ENCODE measurements at regions not wholly inside any gene's neighbourhood (a gene's known extent, or its start where the extent isn't known, plus 50 kb on each side); places are given as distances from the start of the nearest gene placed in this dataset.

DNA sequence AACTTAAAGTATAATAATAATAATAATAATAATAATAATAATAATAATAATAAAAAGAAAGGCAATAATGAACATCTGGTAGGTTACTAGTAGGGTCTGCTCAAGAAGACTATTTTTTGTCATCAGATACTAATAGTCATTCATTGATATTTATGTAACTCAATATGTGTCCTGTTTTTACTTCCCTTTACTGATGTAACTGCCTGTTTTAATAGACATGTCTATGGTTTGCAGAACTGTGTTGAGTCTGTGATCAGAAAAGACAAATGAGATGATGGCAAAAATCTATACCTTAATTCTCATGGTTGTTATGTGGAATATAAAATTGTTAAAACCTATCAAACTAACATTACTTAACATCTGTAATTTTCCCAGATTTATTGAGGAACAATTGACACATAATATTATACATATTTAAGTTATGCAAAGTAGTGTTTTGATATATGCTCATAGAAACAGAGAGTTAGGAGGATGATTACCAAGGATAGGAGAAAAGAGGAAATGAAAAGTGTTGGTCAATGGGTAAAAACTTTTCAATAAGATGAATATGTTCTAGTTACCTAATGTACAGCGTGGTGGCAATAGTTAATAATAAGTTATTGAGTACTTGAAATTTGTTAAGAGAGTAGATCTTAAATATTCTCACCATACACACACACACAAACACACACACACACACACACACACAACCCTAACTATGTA lies 699.4 kb downstream of the ZPLD1 start:
- CTCF ChIA-PET: no interaction called here
- H3K4me3 ChIP-seq (ENCODE audit: low read depth, low read length): no peak overlapping the region
- Mint-ChIP-seq H3K36me3 (ENCODE audit: insufficient read depth, unreplicated experiment) (no peaks in the 10 kb centered on the region), H3K4me3 (ENCODE audit: unreplicated experiment) (no peak overlapping the region), H3K27ac (ENCODE audit: unreplicated experiment) (no peak overlapping the region), H3K9me3 (ENCODE audit: unreplicated experiment) (no peaks in the 10 kb centered on the region), H3K4me1 (ENCODE audit: low read depth, unreplicated experiment) (no peaks in the 10 kb centered on the region), H3K27me3 (ENCODE audit: insufficient read depth, unreplicated experiment) (no peaks in the 10 kb centered on the region)
- H3K27me3 ChIP-seq (replicated peaks; ENCODE audit: control insufficient read depth, insufficient read depth, low read length): no peaks in the 10 kb centered on the region
- no peak for DNase-seq
- no TSS peak for BruUV-seq (replicated peaks)
- POLR2A ChIA-PET: no interaction called here
- H3K9me3 ChIP-seq: no peaks in the 10 kb centered on the region
- H3K36me3 ChIP-seq (ENCODE audit: control insufficient read depth, insufficient read depth, low read length): no peaks in the 10 kb centered on the region
- H3K4me1 ChIP-seq: no peaks in the 10 kb centered on the region; the same call in 1 of the 2 replicates
- intact Hi-C loops (cut with micrococcal nuclease; ENCODE audit: unreplicated experiment): no loop called here
- TF ChIP-seq, protein P1, sequence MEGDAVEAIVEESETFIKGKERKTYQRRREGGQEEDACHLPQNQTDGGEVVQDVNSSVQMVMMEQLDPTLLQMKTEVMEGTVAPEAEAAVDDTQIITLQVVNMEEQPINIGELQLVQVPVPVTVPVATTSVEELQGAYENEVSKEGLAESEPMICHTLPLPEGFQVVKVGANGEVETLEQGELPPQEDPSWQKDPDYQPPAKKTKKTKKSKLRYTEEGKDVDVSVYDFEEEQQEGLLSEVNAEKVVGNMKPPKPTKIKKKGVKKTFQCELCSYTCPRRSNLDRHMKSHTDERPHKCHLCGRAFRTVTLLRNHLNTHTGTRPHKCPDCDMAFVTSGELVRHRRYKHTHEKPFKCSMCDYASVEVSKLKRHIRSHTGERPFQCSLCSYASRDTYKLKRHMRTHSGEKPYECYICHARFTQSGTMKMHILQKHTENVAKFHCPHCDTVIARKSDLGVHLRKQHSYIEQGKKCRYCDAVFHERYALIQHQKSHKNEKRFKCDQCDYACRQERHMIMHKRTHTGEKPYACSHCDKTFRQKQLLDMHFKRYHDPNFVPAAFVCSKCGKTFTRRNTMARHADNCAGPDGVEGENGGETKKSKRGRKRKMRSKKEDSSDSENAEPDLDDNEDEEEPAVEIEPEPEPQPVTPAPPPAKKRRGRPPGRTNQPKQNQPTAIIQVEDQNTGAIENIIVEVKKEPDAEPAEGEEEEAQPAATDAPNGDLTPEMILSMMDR (IDR thresholded peaks at IDR 0.05; ENCODE audit: insufficient read depth in 1 of 2, low read depth in 1 of 2, low read length in 1 of 2, severe bottlenecking in 1 of 2, unreplicated experiment in 1 of 2): no peak

DNA sequence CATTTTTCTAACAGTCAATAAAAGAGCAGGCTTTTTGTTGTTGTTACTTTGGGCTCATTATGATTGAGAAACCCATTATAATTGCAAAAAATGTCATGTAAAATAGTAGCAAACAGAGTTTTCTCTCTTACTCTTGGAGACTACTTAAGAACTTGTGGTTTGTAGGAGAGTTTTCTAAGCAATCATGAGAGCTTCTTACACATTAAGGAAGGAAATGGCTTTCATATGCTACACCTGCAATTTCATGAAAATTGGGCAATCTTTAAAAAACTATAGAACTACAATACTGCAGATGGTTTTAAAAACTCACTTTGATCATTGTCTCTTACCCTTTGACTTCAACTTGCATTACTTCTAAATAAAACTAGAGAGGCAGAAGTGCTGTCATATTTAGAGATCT lies 701.8 kb downstream of the ZPLD1 start:
- CTCF ChIA-PET: no interaction called here
- TF ChIP-seq, protein P1 (IDR thresholded peaks at IDR 0.05; ENCODE audit: insufficient read depth in 1 of 2, low read depth in 1 of 2, low read length in 1 of 2, severe bottlenecking in 1 of 2, unreplicated experiment in 1 of 2): no peak

DNA sequence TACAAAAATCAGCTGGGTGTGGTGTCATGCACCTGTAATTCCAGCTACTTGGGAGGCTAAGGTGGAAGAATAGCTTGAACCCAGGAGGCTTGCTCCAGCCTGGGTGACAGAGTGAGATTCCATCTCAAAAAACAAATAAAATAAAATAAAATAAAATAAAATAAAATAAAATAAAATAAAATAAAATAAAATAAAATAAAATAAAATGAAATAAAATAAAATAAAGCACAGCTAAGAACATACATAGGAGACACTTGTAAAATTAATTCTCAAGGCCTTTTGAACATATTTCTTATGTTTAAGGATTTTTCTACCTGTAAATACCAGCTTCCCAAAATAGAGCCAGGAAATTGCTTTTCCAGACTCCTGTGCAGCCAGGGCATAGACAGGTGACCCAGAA lies 703.0 kb downstream of the ZPLD1 start:
- no TSS peak for BruUV-seq (replicated peaks)
- no peaks in the 10 kb centered on the region for H3K9me3 Mint-ChIP-seq (ENCODE audit: unreplicated experiment)
- intact Hi-C loops (cut with micrococcal nuclease; ENCODE audit: unreplicated experiment): no loop called here
- no peak overlapping the region for H3K4me3 Mint-ChIP-seq (ENCODE audit: unreplicated experiment)
- no peaks in the 10 kb centered on the region for H3K27me3 Mint-ChIP-seq (ENCODE audit: insufficient read depth, unreplicated experiment)
- no peak overlapping the region for H3K27ac Mint-ChIP-seq (ENCODE audit: unreplicated experiment)
- no peaks in the 10 kb centered on the region for H3K36me3 Mint-ChIP-seq (ENCODE audit: insufficient read depth, unreplicated experiment)
- TF ChIP-seq, protein P1 (IDR thresholded peaks at IDR 0.05; ENCODE audit: insufficient read depth in 1 of 2, low read depth in 1 of 2, low read length in 1 of 2, severe bottlenecking in 1 of 2, unreplicated experiment in 1 of 2): no peak
- Histone ChIP-seq H3K36me3 (ENCODE audit: control insufficient read depth, insufficient read depth, low read length) (no peaks in the 10 kb centered on the region), H3K4me1 (no peaks in the 10 kb centered on the region; the same call in 1 of the 2 replicates), H3K9me3 (no peaks in the 10 kb centered on the region), H3K27me3 (replicated peaks; ENCODE audit: control insufficient read depth, insufficient read depth, low read length) (no peaks in the 10 kb centered on the region), H3K4me3 (ENCODE audit: low read depth, low read length) (no peak overlapping the region)
- ChIA-PET CTCF (no interaction called here), POLR2A (no interaction called here)
- DNase-seq: no peak
- H3K4me1 Mint-ChIP-seq (ENCODE audit: low read depth, unreplicated experiment): no peaks in the 10 kb centered on the region

More for the DNA sequence above, 701.8 kb downstream of the ZPLD1 start:
- Mint-ChIP-seq H3K9me3 (ENCODE audit: unreplicated experiment) (no peaks in the 10 kb centered on the region), H3K4me3 (ENCODE audit: unreplicated experiment) (no peak overlapping the region), H3K4me1 (ENCODE audit: low read depth, unreplicated experiment) (no peaks in the 10 kb centered on the region), H3K36me3 (ENCODE audit: insufficient read depth, unreplicated experiment) (no peaks in the 10 kb centered on the region), H3K27me3 (ENCODE audit: insufficient read depth, unreplicated experiment) (no peaks in the 10 kb centered on the region), H3K27ac (ENCODE audit: unreplicated experiment) (no peak overlapping the region)
- H3K4me3 ChIP-seq (ENCODE audit: low read depth, low read length): no peak overlapping the region
- intact Hi-C loops (cut with micrococcal nuclease; ENCODE audit: unreplicated experiment): no loop called here
- no peaks in the 10 kb centered on the region for H3K36me3 ChIP-seq (ENCODE audit: control insufficient read depth, insufficient read depth, low read length)
- no peak for DNase-seq
- POLR2A ChIA-PET: no interaction called here
- no peaks in the 10 kb centered on the region for H3K9me3 ChIP-seq
- no TSS peak for BruUV-seq (replicated peaks)
- no peaks in the 10 kb centered on the region; the same call in 1 of the 2 replicates for H3K4me1 ChIP-seq
- no peaks in the 10 kb centered on the region for H3K27me3 ChIP-seq (replicated peaks; ENCODE audit: control insufficient read depth, insufficient read depth, low read length)

Data from Caco-2 (cell line).